ENCODE measurements at regions not wholly inside any gene's neighbourhood (a gene's known extent, or its start where the extent isn't known, plus 50 kb on each side); places are given as distances from the start of the nearest gene placed in this dataset.
"Not testable (repeated sequence)": the region's sequence is repeated elsewhere in the genome, so short reads cannot be mapped to it uniquely, and the experiment has no call there.

DNA sequence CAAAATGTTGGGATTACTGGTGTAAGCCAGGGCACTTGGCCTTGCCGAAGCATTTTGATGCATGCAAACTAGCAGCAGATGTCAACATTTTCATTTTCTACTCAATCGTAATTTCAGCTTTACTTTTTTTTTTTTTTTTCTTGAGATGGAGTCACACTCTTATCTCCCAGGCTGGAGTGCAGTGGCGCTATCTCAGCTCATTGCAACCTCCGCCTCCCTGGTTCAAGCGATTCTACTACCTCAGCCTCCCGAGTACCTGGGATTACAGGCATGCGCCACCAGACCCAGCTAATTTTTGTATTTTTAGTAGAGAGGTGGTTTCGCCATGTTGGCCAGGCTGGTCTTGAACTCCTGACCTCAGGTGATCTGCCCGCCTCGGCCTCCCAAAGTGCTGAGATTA is 373.3 kb upstream of the RGS6 start:
- peaks cover 1 to 16% of the 10 kb centered on the region in 2 donors for H3K36me3 Mint-ChIP-seq
- not testable (repeated sequence) for DNase-seq; H3K27ac Mint-ChIP-seq; H3K4me3 Mint-ChIP-seq; ATAC-seq (replicated peaks); H3K9me3 Mint-ChIP-seq; H3K27me3 Mint-ChIP-seq
- peaks cover 23 to 57% of the 10 kb centered on the region in 2 donors for H3K4me1 Mint-ChIP-seq

DNA sequence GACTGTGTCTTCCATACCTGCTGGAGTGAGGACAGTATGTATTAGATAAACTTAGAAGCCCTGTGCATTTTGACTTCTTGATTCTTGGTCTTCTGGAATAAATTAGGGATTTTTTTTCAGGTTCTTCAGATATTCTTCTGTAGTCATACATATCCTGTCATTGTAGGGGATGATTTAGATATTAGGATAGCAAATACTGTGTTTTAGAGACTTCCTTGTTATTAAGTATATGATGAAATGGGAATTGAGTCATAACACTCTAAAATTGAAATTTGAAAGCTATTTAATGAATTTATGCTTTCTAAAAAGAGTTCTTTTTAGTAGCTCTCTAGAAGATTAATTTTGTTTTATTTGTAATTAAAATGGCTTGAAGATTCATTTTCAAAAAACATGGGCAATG is 371.5 kb upstream of the RGS6 start:
- no peak for ATAC-seq (replicated peaks)
- H3K4me1 Mint-ChIP-seq, result peaks cover 23 to 56% of the 10 kb centered on the region in 2 donors
- peaks cover 8 to 18% of the 10 kb centered on the region in 2 donors for H3K36me3 Mint-ChIP-seq
- no peaks in the 10 kb centered on the region for H3K27me3 Mint-ChIP-seq
- no peaks in the 10 kb centered on the region for H3K9me3 Mint-ChIP-seq
- no peak overlapping the region for H3K4me3 Mint-ChIP-seq
- H3K27ac Mint-ChIP-seq, result no peak overlapping the region
- DNase-seq, result no peak

- ATAC-seq (replicated peaks), result no peak
- Mint-ChIP-seq H3K4me3 (no peak overlapping the region), H3K36me3 (peaks cover 13 to 19% of the 10 kb centered on the region in 2 donors), H3K27ac (no peak overlapping the region), H3K27me3 (no peaks in the 10 kb centered on the region), H3K4me1 (peaks cover 20 to 50% of the 10 kb centered on the region in 2 donors), H3K9me3 (no peaks in the 10 kb centered on the region)
- DNase-seq, result no peak
Measured at GRCh38 chr14:71563492-71564153, 368.6 kb upstream of the RGS6 start.

- DNase-seq (no peak), ATAC-seq (replicated peaks) (peak; percentile 96)
- H3K9me3 Mint-ChIP-seq, result no peaks in the 10 kb centered on the region
- H3K4me3 Mint-ChIP-seq, result peak overlapping the region; percentile 8 to 26
- no peak overlapping the region for H3K27ac Mint-ChIP-seq
- peaks cover 21 to 28% of the 10 kb centered on the region in 2 donors for H3K36me3 Mint-ChIP-seq
- H3K27me3 Mint-ChIP-seq, result no peaks in the 10 kb centered on the region
- H3K4me1 Mint-ChIP-seq, result peaks cover 18 to 40% of the 10 kb centered on the region in 2 donors
Measured at GRCh38 chr14:71566276-71566675, 366.0 kb upstream of the RGS6 start.

GRCh38 chr14:71567499-71568133 is 364.6 kb upstream of the RGS6 start:
- Mint-ChIP-seq H3K36me3 (peaks cover 24 to 34% of the 10 kb centered on the region in 2 donors), H3K4me1 (peaks cover 23 to 47% of the 10 kb centered on the region in 2 donors)
- not testable (repeated sequence) for H3K4me3 Mint-ChIP-seq; H3K9me3 Mint-ChIP-seq; H3K27ac Mint-ChIP-seq; H3K27me3 Mint-ChIP-seq; DNase-seq; ATAC-seq (replicated peaks)

GRCh38 chr14:71574976-71575375 is 357.3 kb upstream of the RGS6 start:
- Mint-ChIP-seq H3K4me3 (no peak overlapping the region), H3K27me3 (no peaks in the 10 kb centered on the region), H3K27ac (no peak overlapping the region), H3K36me3 (peaks cover 17 to 47% of the 10 kb centered on the region in 2 donors), H3K4me1 (peaks cover 28 to 51% of the 10 kb centered on the region in 2 donors), H3K9me3 (no peaks in the 10 kb centered on the region)
- no peak for ATAC-seq (replicated peaks)
- no peak for DNase-seq

- no peaks in the 10 kb centered on the region for H3K9me3 Mint-ChIP-seq
- no peaks in the 10 kb centered on the region for H3K27me3 Mint-ChIP-seq
- no peak for DNase-seq
- H3K4me3 Mint-ChIP-seq, result no peak overlapping the region
- H3K27ac Mint-ChIP-seq, result no peak overlapping the region
- H3K36me3 Mint-ChIP-seq, result peaks cover 14 to 43% of the 10 kb centered on the region in 2 donors
- H3K4me1 Mint-ChIP-seq, result peaks cover 31 to 56% of the 10 kb centered on the region in 2 donors
- ATAC-seq (replicated peaks), result no peak
Measured at GRCh38 chr14:71576472-71576871, 355.8 kb upstream of the RGS6 start.

DNA sequence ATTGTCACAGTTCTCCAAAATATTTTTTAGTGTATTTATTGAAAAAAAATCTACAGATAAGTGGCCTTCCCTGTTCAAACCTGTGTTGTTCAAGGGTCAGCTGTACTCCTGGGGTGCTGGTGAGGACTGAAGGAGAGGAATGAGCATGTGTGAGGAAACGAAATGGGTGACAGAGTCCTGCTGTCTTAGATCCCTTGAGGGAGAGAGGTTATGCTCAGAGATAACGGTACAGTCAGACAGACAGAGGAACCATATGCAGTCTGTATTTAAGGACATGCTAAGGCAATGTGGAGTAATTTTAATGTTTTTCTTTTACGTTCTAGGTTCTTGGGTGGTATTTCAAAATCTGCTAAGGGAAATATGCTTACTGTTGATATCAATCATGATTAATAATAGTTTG is 352.9 kb upstream of the RGS6 start:
- DNase-seq (no peak), ATAC-seq (replicated peaks) (no peak)
- no peak overlapping the region for H3K27ac Mint-ChIP-seq
- H3K4me1 Mint-ChIP-seq, result peaks cover 24 to 51% of the 10 kb centered on the region in 2 donors
- peaks cover 12 to 40% of the 10 kb centered on the region in 2 donors for H3K36me3 Mint-ChIP-seq
- no peaks in the 10 kb centered on the region for H3K27me3 Mint-ChIP-seq
- no peaks in the 10 kb centered on the region for H3K9me3 Mint-ChIP-seq
- H3K4me3 Mint-ChIP-seq, result no peak overlapping the region

- ATAC-seq (replicated peaks), result no peak
- H3K36me3 Mint-ChIP-seq, result peaks cover 20 to 38% of the 10 kb centered on the region in 2 donors
- peaks cover 23 to 53% of the 10 kb centered on the region in 2 donors for H3K4me1 Mint-ChIP-seq
- no peak overlapping the region for H3K27ac Mint-ChIP-seq
- no peak overlapping the region for H3K4me3 Mint-ChIP-seq
- no peaks in the 10 kb centered on the region for H3K9me3 Mint-ChIP-seq
- H3K27me3 Mint-ChIP-seq, result no peaks in the 10 kb centered on the region
- no peak for DNase-seq
Measured at GRCh38 chr14:71582705-71583104, 349.5 kb upstream of the RGS6 start.

DNA sequence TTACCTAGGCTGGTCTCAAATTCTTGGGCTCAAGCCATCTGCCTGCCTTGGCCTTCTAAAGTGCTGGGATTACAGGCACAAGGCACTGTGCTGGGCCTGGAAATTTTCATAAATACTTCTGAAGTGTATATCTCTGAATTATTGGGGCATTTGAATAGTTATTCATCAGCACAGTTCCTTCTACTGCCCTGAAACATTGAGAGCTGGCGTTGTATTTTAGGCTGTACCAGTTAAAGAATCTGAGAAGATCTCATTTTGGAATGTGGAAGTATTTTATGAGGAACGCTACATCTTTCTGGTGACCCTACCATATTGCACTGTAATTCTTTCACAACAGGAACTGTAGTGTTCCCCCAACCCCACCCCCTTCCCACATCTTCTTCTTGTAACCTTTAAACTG is 349.0 kb upstream of the RGS6 start:
- H3K4me1 Mint-ChIP-seq, result peaks cover 22 to 53% of the 10 kb centered on the region in 2 donors
- no peak for DNase-seq
- peaks cover 20 to 41% of the 10 kb centered on the region in 2 donors for H3K36me3 Mint-ChIP-seq
- no peaks in the 10 kb centered on the region for H3K27me3 Mint-ChIP-seq
- no peak for ATAC-seq (replicated peaks)
- H3K4me3 Mint-ChIP-seq, result no peak overlapping the region
- H3K27ac Mint-ChIP-seq, result no peak overlapping the region
- no peaks in the 10 kb centered on the region for H3K9me3 Mint-ChIP-seq

GRCh38 chr14:71583705-71584104 is 348.5 kb upstream of the RGS6 start:
- peaks cover 23 to 55% of the 10 kb centered on the region in 2 donors for H3K4me1 Mint-ChIP-seq
- DNase-seq, result no peak
- no peak overlapping the region for H3K27ac Mint-ChIP-seq
- no peaks in the 10 kb centered on the region for H3K9me3 Mint-ChIP-seq
- H3K4me3 Mint-ChIP-seq, result no peak overlapping the region
- H3K27me3 Mint-ChIP-seq, result no peaks in the 10 kb centered on the region
- ATAC-seq (replicated peaks), result no peak
- peaks cover 23 to 41% of the 10 kb centered on the region in 2 donors for H3K36me3 Mint-ChIP-seq

- Mint-ChIP-seq H3K27me3 (no peaks in the 10 kb centered on the region), H3K36me3 (peaks cover 27 to 48% of the 10 kb centered on the region in 2 donors), H3K4me3 (no peak overlapping the region), H3K27ac (no peak overlapping the region), H3K4me1 (peaks cover 26 to 48% of the 10 kb centered on the region in 2 donors), H3K9me3 (no peaks in the 10 kb centered on the region)
- no peak for ATAC-seq (replicated peaks)
- no peak for DNase-seq
Measured at GRCh38 chr14:71585361-71585760, 346.9 kb upstream of the RGS6 start.

DNA sequence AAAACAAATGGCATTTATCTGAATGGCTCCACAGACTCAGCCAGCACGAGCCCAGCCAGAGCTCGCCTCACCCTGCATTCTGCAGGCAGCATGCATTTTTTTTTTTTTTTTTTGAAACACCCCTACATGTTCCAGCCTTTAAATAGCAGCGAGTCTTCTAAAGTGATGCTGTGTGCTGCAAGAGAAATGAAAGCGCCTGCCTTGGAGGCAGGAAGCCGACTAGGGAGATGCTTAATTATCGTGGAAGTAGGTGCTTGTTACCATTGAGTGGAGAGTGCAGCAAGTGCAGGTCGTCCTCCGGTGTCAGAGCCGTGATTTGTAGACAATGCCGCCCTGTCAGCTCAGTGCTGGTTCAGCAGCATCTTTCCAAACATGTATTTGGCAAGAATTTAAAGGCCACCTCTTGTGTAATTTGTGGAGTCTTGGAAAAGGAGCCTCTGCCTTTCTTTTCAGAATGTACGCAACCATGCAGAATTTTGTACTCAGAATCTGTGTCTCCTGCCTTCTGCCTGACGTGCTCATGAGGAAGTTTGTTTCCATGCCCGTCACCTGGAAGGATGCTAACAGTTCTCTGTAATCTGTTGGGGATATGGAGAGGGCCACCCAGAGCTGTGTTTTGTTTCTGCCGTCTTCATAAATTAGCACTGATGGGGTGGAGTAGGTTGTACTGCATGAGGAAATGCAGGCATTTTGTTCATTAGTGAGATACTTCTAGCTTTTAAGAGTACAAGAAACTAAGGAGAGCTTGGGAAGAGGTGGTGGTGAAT is 345.9 kb upstream of the RGS6 start:
- ATAC-seq (replicated peaks) (no peak), DNase-seq (no peak)

DNA sequence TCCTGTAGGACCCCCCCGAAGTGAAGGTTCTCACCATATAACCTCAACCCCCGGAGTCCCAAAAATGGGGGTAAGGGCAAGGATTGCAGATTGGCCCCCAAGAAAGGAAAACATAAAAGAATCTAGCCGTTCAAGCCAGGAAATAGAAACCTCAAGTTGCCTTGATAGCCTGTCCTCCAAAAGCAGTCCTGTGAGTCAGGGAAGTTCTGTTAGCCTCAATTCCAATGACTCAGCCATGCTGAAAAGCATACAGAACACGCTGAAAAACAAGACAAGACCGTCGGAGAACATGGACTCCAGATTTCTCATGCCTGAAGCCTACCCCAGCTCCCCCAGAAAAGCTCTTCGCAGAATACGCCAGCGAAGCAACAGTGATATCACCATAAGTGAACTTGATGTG is 344.2 kb upstream of the RGS6 start:
- Mint-ChIP-seq H3K36me3 (peaks cover 27 to 42% of the 10 kb centered on the region in 2 donors), H3K27ac (no peak overlapping the region)

More for the DNA sequence above, 345.9 kb upstream of the RGS6 start:
- H3K4me1 Mint-ChIP-seq, result peaks cover 26 to 53% of the 10 kb centered on the region in 2 donors
- H3K36me3 Mint-ChIP-seq, result peaks cover 27 to 48% of the 10 kb centered on the region in 2 donors
- H3K4me3 Mint-ChIP-seq, result no peak overlapping the region
- no peaks in the 10 kb centered on the region for H3K9me3 Mint-ChIP-seq
- no peaks in the 10 kb centered on the region for H3K27me3 Mint-ChIP-seq
- H3K27ac Mint-ChIP-seq, result no peak overlapping the region

More for the DNA sequence above, 344.2 kb upstream of the RGS6 start:
- no peaks in the 10 kb centered on the region for H3K9me3 Mint-ChIP-seq
- H3K4me3 Mint-ChIP-seq, result no peak overlapping the region
- peaks cover 21 to 56% of the 10 kb centered on the region in 2 donors for H3K4me1 Mint-ChIP-seq
- ATAC-seq (replicated peaks) (no peak), DNase-seq (no peak)
- no peaks in the 10 kb centered on the region for H3K27me3 Mint-ChIP-seq

Measured in stimulated activated naive B cell treated with anti-CD40 and anti-IgM and Interleukin-4, amounts not matched to agents 10 μg/mL and 1 μg/mL and 100 μg/mL, for 72 hours (primary cell).